GM19035 (cell line): ENCODE measurements at regions not wholly inside any gene's neighbourhood (a gene's known extent, or its start where the extent isn't known, plus 50 kb on each side); places are given as distances from the start of the nearest gene placed in this dataset.

ENCODE experiments used
- ATAC-seq: cut with Tn5 transposase; IDR thresholded peaks from one replicate; pipeline ENCODE4 v1.9.1; 2021; ENCODE audit not compliant: unreplicated experiment

DNA sequence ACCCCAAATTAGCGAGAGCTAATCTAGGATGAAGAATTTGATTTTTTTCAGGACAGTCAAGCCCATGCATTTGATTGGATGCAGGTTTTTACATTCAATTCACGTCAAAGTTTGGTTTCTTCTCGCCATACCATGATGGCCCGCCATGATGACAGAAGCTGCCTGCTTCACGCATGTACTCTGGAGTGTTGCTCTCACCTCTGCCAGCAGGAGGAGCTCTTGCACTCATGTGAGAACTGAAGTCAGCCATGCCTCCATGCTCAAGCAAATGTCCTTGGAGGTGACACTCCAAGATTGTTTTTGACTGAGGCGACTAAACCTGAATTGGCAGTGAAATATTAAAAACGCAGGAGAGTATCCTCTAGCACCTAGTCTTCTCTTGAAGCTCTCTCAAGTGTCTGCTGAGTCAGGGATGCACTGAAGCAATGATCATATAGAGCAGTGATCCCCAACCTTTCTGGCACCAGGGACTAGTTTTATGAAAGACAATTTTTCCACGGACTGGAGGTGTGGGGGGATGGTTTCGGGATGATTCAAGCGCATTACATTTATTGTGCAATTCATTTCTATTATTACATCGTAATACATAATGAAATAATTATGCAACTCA lies 120.9 kb downstream of the SAMMSON start:
- peak; percentile 99 for ATAC-seq

DNA sequence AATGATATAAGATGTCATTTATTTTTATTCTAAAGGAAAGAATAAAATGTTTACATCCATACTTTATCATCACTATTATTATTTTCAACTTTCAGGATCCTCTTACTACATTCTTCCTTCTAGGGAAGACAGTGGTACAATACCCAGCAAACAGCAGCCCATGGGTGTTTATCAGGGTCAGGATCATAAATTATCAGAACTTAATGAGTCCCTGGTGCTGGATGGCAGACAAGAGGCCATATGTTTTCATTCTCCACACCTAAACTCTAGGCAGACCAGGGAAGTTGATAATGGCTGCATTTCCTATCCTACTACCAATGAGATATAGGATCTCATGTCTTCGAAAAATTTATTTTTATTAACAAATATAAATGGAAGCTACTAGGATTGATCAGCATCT lies 127.7 kb downstream of the SAMMSON start:
- no peak for ATAC-seq

DNA sequence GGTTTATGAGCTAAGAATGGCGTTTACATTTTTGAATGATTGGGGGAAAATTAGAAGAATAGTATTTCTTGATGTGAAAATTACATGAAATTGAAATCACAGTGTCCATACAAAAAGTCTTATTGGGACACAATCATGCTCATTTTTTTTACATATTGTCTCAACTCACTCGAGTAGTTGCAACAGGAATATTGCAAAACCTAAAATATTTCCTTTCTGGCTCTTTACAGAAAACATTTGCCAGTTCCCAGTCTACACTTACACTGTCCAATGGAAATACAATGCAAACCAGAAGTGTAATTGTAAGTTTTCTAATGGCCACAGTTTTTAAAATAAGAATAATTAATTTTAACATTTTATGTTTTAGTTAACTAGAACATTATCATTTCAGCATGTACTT lies 137.8 kb downstream of the SAMMSON start:
- no peak for ATAC-seq

DNA sequence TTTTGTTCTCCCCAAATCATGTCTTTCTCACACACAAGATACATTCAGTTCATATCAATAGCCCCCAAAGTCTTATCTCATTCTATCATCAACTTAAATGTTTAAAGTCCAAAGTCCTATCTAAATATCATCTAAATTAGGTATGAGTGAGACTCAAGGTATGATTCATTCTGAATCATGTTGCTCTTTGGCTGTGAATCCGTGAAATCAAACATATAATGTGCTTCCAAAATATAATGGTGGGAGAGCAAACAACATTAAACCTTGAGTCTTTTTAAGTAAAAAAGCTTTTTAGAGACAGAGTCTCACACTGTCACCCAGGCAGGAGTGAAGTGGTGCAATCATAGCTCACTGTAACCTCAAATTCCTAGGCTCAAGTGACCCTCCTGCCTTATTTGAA lies 139.1 kb downstream of the SAMMSON start:
- no peak for ATAC-seq
